ENCODE measurements at regions not wholly inside any gene's neighbourhood (a gene's known extent, or its start where the extent isn't known, plus 50 kb on each side); places are given as distances from the start of the nearest gene placed in this dataset.

GRCh38 chr1:58062635-58063034, 483.9 kb downstream of the OMA1 start:
- TF ChIP-seq CTCF (IDR thresholded peaks at IDR 0.05), result no peak
- TF ChIP-seq ZFX (IDR thresholded peaks at IDR 0.05; ENCODE audit: borderline replicate concordance), result no peak

Data from 22Rv1 (cell line).